ENCODE measurements at regions not wholly inside any gene's neighbourhood (a gene's known extent, or its start where the extent isn't known, plus 50 kb on each side); places are given as distances from the start of the nearest gene placed in this dataset.
"Not testable (repeated sequence)": the region's sequence is repeated elsewhere in the genome, so short reads cannot be mapped to it uniquely, and the experiment has no call there.

DNA sequence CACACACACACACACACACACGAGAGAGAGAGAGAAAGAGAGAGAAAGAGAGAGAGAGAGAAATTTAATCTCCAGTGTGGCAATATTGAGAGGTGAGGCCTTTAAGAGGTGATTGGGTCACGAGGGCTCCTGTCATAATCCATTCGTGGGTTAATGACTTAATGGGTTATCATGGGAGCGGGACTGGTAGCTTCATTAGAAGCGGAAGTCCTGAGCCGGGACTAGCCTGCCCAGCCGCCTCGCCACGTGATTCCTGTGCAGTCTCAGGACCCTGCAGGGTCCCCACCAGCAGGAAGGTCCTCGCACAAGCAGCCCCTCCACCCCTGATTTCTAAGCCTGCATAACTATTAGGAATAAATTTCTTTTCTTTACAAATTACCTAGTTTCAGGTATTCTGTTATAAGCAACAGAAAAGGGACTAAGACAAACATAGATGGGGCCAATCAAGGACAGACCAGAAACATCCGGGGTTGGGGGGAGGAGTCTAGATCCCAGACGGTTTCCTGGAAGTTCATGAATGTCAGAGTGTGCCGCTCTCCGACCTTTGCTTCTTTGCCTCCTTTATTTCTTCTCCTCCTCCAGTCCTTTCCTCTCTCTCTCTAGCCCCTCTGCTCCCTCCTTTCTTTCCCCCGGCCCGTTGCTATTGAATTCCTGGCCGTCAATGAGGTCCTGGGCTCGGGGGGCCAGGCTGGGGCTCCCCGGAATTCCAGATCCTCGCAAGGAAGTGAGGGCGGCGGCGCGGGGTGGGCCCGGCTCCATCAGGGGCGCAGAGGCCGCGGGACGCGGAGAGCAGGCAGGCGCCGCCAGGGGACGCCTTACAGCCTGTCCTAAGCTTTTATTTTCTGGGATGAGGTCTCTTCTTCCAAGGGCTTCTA lies 146.8 kb downstream of the CYP26A1 start:
- DNase-seq = no peak

DNA sequence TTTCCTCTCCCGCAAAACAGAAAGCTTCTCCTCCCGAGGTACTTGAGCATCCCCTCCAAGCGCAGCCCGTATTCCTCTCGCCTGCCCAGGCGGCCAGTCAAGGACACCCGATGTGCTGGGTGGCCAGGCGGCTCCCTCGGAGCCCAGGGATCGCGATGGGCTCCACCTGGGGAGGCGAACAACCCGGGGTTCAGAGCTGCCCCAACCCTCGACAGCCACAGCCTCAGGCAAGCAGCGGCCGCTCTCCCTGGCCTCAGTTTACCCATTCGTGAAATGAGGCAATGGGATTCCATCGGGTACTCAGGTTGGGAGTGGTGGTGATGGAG lies 147.4 kb downstream of the CYP26A1 start:
- DNase-seq = no peak

DNA sequence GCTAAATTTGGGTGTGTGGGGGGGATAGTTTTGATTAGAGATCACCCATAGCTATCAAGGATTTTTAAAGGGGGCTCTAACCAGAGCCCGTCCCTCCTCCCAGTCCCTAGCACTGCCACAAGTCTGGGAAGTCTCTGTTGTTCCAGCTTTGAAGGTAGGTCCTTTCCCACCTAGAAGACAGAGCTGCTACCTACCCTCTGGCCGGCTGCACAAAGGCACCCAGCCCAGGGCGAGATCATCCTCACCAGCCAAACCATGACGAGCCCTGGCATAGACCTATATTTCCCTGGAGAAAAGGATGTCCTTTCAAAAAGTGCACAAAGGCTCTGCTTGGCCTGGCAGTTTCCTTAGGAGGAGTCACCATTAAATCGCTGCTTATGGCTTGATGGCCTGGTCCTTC lies 147.8 kb downstream of the CYP26A1 start:
- DNase-seq = no peak

DNA sequence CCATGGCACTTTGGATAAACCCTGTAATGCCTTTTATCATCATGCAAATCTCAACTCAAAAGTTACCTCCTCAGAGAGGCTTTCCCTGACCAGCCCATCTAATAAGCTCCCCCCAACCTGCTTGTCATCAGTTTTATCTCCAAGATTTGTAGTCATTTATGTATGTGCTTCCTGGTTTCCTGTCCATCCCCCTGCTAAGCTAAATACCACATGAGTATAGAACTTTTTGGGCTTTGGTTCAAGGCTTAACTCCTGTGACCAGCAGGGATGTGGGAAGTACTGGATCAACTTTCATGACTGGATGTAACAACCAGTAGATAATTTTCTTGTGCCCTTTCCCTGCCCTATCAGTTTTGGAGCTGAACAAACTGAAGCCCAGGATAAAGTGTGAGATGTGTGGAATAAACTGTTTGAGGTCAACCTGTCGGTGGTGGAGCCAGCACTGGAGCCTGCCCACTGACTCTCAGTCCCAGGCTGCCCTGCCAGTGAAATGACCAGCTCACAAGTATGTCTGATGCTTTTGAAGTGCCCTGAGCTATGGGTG lies 148.6 kb downstream of the CYP26A1 start:
- DNase-seq = no peak

DNA sequence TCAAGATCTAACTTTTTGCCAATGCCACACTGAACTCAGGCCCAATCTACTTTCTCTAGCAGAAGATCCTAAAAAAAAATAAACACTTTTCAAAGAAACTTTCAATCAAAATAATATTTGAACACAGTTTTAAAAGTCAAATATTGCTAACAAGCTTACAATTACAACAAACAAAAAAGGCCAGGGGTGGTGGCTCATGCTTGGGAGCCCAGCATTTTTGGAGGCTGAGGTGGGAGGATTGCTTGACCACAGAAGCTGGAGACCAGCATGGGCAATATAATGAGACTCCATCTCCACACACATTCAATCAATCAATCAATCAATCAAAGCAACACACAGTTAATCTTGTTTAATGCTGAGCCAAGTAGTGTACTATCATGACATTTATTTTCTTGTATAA lies 149.2 kb downstream of the CYP26A1 start:
- DNase-seq = no peak

DNA sequence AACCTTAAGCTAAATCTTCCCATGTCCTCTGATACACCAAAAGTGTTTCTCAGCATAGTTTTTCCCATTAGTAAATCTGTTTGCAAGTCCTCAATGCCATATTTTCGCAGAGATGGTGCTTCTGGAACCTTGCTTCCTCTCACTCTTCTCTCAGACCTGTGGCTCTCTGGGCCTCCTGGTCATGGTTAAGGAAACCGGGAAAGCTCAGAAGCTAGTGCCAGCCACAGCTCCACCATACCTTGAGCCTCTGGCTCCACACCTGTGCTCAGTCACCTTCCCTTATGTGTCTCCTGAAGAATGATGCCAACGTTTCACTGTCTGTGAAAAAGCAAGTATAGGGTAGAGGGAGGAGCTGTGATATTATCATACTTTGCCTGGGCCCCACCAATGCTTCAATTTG lies 149.6 kb downstream of the CYP26A1 start:
- no peak for DNase-seq

DNA sequence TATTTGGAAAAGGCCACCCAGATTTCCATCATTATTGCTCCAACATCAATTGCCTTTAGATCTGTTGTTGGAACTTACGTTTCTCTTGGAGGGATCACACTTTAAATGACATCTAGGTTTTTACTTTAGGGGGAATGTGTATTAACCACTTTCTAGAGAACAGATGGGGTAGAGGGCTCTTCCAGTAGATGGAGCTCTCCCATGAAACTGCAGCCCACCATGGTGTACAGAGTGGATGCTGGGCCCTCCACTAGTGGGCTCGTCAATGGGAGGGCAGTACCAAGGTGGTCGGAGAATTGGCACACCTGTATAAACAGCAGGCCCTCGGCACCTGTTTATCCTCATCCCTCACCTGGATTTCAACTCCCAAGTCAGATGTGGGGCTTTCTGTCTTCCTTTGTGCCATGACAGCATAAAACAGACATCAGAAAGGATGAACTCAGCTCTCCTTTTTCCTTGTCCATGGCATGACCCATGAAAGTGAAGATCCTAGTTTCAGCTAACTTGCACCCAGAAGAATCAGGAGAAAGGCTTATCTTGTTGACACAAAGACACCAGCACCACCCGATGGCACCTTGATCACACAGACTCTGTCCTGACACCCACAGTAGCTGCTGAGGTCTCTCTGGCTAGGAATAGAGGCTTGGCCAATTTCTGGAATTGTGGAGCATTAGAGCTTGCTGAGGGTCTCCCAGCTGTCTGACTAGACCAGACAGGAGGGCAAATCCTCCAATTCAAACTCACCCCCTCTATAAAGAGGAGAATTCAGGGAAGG lies 150.5 kb downstream of the CYP26A1 start:
- DNase-seq = no peak

DNA sequence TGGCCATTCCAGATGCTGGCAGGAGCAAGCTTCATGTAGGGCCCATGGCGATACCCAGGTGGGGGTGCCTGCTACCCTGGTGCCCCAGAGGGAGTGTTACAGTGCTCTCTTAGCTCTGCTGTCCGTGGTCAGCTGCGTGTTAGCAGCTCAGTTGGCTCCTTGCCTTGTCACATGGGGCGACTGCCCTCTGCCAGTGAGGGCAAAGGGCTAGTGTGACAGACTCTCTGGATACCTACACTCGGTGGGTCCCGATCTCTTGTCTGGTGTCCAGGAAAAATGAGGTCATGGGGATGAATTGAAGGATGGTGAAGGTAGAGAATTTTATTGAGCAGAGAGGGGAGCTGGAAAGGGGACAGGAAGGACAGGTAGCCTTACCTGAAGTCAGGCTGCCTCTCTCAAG lies 152.2 kb downstream of the CYP26A1 start:
- no peak for DNase-seq

DNA sequence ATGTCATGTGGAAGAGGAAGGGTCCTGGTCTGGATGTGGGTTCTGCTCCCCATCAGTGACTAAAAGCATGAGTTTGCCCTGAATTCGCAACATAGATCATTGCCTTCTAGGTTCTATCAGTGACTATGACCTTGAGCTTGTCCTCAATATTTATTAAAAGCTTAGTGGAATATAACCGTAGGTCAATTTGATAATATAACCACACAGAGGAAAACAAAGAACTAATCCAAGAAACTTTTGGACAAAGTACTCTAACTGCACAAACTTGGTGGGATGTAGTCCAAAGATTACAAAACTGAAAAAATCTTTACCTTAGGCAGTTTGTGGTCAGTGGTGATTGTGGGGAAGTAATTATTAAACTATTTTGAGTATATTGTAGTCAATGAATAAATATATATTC lies 152.9 kb downstream of the CYP26A1 start:
- DNase-seq = no peak

DNA sequence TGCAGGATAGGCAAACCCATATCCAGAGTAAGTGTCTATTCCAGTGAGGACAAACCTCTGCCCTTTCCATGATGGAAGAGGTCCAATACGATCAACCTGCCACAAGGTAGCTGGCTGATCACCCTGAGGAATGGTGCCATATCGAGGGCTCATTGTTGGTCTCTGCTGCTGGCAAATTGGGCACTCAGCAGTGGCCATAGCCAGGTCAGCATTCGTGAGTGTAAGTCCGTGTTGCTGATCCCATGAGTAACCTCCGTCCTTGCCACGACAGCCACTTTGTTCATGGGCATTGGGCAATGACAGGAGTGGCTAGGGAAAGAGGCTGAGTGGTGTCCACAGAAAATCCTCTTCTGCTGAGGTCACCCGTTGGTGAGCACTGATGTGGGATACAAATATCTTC lies 156.9 kb downstream of the CYP26A1 start:
- DNase-seq = not testable (repeated sequence)

DNA sequence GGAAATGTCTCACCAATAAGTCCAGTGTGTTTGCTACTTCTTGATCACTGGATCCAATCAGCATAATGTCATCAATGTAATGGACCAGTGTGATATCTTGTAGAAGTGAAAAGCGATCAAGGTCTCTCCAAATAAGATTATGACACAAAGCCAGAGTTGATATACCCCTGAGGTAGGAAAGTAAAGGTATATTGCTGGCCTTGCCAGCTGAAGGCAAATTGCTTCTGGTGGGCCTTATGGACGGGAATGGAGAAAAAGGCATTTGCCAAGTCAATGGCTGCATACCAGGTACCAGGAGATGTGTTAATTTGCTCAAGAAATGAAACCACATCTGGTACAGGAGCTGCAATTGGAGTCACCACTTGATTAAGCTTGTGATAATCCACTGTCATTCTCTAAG lies 158.5 kb downstream of the CYP26A1 start:
- not testable (repeated sequence) for DNase-seq

DNA sequence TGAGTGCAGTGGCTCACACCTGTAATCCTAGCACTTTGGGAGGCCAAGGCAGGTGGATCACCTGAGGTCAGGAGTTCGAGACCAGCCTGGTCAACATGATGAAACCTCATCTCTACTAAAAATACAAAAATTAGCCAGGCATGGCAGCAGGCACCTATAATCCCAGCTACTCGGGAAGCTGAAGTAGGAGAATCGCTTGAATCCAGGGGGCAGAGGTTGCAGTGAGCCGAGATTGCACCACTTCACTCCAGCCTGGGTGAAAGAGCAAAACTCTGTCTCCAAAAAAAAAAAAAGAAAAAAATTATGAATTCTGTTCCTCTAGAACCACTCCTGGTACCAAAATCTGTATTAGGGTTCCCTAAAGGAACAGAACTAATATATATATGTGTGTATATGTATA lies 161.2 kb downstream of the CYP26A1 start:
- DNase-seq = not testable (repeated sequence)

DNA sequence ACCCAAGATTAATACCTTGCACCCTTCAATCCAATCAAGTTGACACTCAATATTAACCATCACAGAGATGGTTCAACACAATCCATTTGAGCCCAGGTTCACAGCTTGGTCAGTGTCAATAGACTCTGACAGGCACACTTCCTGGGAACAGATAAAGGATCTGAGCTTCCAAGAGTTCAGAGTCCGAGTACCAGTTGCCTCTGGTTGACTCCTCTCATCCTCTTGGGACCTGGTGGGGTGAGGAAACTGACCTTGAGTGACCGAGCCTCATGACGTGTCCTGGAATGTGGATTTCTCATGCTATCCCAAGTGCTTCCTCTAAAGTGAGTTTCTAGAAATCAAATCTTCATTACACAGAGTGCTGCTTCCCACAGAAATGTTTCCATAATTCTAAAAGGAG lies 162.0 kb downstream of the CYP26A1 start:
- DNase-seq = no peak

DNA sequence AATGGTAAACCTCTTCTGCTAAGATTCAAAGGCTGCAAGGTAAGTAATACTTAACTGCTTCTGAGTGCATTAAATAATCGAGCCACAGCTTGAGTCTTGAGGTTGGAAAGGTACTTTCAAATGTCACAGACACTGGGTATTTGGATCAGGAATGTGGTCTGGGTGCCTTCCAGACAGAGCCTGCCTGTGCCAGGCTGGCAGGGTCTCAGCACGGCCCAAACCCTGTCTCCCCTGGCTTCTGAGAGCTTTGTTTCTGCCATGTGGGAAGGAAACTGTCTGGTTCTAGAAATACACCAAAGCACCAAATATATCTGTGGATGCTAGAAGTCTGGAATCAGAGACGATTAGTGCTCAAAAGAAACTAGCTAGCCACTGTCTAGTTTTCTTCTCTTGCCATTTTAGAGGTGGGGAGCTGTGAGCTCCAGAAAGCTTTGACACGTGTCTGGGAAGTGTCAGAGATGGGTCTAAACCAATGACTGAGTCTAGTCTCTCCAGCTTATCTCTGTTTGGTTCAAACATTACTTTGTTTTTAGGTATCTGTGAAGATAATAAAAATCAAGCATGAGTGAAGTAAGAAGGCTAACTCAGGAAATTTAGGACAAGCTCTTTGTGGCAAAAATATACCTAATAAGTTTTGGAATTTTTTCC lies 162.8 kb downstream of the CYP26A1 start:
- DNase-seq = no peak

DNA sequence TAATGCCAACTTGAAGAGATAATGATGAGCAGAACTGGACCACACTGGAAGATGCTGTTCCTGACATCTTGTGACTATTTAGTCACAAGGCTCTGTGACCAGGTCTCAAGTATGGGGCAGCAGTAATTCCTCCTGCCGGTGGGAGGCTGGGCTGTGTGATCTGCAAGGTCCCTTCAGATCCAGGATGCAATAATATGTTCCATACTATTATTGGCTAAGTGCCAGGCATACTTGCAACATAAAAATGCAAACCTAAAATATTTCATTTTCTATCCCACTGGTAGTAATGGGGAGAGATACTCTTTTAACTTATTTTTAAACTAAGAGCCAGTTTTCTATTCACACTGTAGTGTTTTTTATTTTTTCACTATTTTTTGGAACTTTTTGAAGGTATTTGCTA lies 171.5 kb downstream of the CYP26A1 start:
- DNase-seq = no peak

DNA sequence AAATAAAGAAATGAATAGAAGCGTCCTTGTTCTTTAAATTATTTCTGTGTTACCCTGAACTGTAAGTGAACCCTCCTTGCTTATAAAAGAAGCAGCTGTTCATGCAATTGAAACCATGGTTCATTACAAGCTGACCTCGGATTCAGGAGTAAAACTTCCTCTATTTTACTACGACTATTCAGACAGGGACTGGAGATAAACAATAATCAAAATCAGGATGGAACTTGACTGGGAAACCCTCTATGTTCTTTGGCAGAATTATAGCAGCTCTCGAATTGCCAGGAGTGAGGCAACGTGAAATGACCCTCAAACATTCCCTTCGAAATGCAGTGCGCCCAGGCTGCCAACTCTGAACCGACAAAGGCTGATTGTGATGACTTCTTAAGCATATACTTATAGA lies 172.1 kb downstream of the CYP26A1 start:
- no peak for DNase-seq

DNA sequence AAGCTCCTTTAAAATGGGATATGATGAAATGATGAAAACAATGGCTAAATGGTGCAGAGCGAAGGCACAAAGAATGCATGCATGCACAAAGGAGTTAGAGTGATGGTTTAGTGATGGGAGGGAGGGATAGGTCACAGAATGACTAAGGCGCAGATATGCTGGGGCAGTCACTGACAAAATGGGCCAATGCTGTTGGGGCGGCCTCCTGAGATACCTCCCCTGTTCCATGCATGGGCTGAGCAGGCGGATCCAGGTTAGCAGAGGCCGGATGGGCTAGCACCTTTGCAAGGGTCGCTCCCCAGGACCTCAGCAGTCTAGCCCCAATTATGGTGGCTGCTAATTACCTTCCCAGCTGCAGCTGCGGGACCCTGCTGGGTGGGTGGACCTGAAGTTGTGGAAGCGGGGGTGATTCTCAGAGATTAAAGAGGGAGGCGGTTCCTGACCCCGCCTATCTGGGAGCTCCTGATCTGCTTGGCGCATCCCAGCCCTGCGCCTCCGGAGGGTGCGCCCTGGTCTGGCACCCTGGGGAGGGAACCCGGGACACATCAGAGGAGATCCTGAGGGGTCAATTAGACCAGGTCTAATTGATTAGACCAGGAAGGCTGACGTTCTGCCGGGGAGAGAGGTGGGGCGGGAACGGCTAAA lies 175.0 kb downstream of the CYP26A1 start:
- DNase-seq = no peak

DNA sequence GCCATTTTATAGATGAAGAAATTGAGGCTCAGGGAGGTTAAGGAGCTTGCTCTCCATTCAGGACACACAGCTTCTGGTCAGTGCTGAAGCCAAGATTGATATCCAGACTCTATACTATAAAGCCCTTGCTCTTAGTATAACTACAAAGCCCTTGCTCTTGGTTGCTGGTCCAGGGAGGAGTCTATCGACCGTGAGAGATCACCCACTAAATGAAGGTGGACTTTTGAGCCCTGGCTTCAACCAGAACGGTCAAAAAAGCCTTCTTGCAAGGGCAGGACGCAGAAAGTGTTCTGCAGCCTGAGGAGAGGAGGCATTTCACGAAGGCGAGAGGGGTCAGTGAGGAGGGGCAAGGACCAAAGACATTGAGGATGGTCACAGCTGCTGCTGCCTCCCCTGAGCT lies 176.3 kb downstream of the CYP26A1 start:
- DNase-seq = no peak

DNA sequence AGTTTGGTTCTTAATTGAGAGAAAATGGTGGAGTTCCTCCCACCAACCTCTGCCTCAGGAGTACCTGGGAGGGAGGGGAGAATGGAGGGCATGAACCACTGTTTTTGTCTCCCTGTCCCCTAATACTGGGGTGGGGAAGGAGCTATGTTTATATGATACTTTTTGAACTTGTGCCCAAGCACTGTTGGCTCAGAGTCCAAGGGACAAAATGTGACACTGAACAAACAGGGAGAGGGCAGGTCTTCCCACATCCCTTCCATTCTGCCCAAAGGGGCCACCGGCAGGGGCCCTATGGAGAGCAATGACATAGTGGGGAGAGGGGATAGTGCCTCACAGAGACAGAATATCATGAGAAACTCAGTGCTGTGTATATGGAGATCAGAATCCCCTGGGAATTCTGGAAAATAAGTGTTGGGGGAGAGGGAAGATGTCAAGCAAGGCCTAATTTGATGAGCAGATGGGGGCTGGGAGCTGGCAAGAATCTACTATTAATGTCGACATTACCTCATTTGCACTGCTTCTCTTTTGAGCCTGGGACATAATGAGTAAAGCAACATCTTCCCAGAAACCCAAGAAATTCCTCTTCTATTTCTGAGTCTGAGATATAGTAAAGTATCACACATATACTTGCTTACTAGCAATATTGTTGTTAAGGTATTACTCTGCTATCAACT lies 180.6 kb downstream of the CYP26A1 start:
- no peak for DNase-seq

DNA sequence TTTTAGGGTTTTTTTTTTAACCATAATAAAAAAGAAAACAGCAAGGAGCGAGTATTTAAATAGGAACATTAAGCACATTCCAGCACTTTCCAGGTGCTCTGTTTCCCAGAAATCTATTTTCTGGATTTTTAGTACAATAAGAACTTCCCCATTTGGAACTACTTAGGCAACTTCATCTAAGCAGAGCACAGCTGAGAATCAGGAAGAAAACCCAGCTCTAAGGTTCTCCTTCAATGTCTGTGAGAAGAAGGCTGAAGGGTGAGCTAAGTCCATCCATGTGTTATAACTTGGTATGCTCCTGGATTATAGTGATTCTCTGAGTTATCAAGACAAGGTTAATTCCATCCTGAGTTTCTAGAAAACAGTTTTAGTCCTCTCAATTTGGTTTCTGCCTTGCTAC lies 181.9 kb downstream of the CYP26A1 start:
- DNase-seq = no peak
